T-helper 2 cell (primary cell): ENCODE measurements at regions not wholly inside any gene's neighbourhood (a gene's known extent, or its start where the extent isn't known, plus 50 kb on each side); places are given as distances from the start of the nearest gene placed in this dataset.
"Not testable (repeated sequence)": the region's sequence is repeated elsewhere in the genome, so short reads cannot be mapped to it uniquely, and the experiment has no call there.

Source experiments
- DNase-seq, 5 experiments: peaks; one replicate each; pipeline versions ENCODE4 v3.0.0 to v3.0.0-alpha.2; 2012 to 2022

GRCh38 chr10:28393956-28394568, 91.2 kb upstream of the MPP7 start:
- peak; percentile 11 to 57 (median 36) for DNase-seq

GRCh38 chr10:28396331-28396730, 93.5 kb upstream of the MPP7 start:
- DNase-seq, result no peak

- no peak for DNase-seq
Observed at GRCh38 chr10:28397229-28397628, 94.4 kb upstream of the MPP7 start.

- no peak for DNase-seq
Observed at GRCh38 chr10:28400176-28400575, 97.3 kb upstream of the MPP7 start.

GRCh38 chr10:28400681-28401080, 97.8 kb upstream of the MPP7 start:
- no peak for DNase-seq

GRCh38 chr10:28402611-28403073, 99.8 kb upstream of the MPP7 start:
- DNase-seq, result not testable (repeated sequence)

GRCh38 chr10:28403090-28403489, 100.2 kb upstream of the MPP7 start:
- DNase-seq, result no peak

- no peak for DNase-seq
Observed at GRCh38 chr10:28408237-28408777, 105.4 kb upstream of the MPP7 start.

- no peak for DNase-seq
Observed at GRCh38 chr10:28410420-28411135, 107.7 kb upstream of the MPP7 start.

- DNase-seq, result no peak
Observed at GRCh38 chr10:28411136-28411460, 108.2 kb upstream of the MPP7 start.

GRCh38 chr10:28411648-28412047, 108.8 kb upstream of the MPP7 start:
- DNase-seq, result peak in 1 of 5 experiments; percentile 8

- DNase-seq, result no peak
Observed at GRCh38 chr10:28418069-28418468, 114.8 kb upstream of the WAC start.

GRCh38 chr10:28425422-28425821, 107.5 kb upstream of the WAC start:
- DNase-seq, result no peak

- no peak for DNase-seq
Observed at GRCh38 chr10:28426392-28427159, 106.3 kb upstream of the WAC start.

GRCh38 chr10:28427376-28427775, 105.5 kb upstream of the WAC start:
- no peak for DNase-seq

GRCh38 chr10:28429045-28429444, 103.9 kb upstream of the WAC start:
- no peak for DNase-seq

- DNase-seq, result peak in 1 of 5 experiments; percentile 37
Observed at GRCh38 chr10:28429573-28430216, 103.2 kb upstream of the WAC start.

- no peak for DNase-seq
Observed at GRCh38 chr10:28431139-28431538, 101.8 kb upstream of the WAC start.

GRCh38 chr10:28432210-28432676, 100.7 kb upstream of the WAC start:
- peak in 2 of 5 experiments; percentile 8 to 12 for DNase-seq

- DNase-seq, result no peak
Observed at GRCh38 chr10:28434063-28434462, 98.9 kb upstream of the WAC start.

- no peak for DNase-seq
Observed at GRCh38 chr10:28442403-28442802, 90.5 kb upstream of the WAC start.

- no peak for DNase-seq
Observed at GRCh38 chr10:28444031-28444430, 88.9 kb upstream of the WAC start.

- DNase-seq, result no peak
Observed at GRCh38 chr10:28445516-28445915, 87.4 kb upstream of the WAC start.
